Right lobe of liver (tissue), 4 donors: ENCODE measurements at regions not wholly inside any gene's neighbourhood (a gene's known extent, or its start where the extent isn't known, plus 50 kb on each side); places are given as distances from the start of the nearest gene placed in this dataset.

Experiments used
- CTCF ChIP-seq, 4 donors: fragments of 200-600 bp in 3 of 4; fragments of 450-650 bp in 1 of 4; IDR thresholded peaks; one replicate each; pipeline versions ENCODE4 v1.5.1 to v1.8.0; 2016 to 2022; ENCODE audit warnings: antibody characterized with exemption in 4 of 4, mild to moderate bottlenecking in 2 of 4
- POLR2A ChIP-seq: fragments of 450-650 bp; IDR thresholded peaks from one replicate; pipeline ENCODE4 v1.6.1; 2017; ENCODE audit warnings: antibody characterized with exemption, mild to moderate bottlenecking
- donor health status: DM: no; HTN: no; CAD: no.
- donor health status: DM: no; HTN: no; CAD: no.
- donor health status: DM: no; HTN: yes; CAD: no.

GRCh38 chr6:140393665-140394540 lies 1019.5 kb upstream of the CITED2 start:
- TF ChIP-seq CTCF (IDR thresholded peaks at IDR 0.05) (no peak), POLR2A (no peak)
